SK-N-MC (cell line): ENCODE measurements at regions not wholly inside any gene's neighbourhood (a gene's known extent, or its start where the extent isn't known, plus 50 kb on each side); places are given as distances from the start of the nearest gene placed in this dataset.

Source experiments
- EZH2 ChIP-seq: fragments of 200-600 bp; sonication (generic); IDR thresholded peaks from one replicate; pipeline ENCODE4 v1.6.1; 2017; ENCODE audit warnings: antibody characterized with exemption
- FOXP2 ChIP-seq: optimal IDR thresholded peaks from 2 replicates; pipeline ENCODE3; 2011; ENCODE audit warnings: mild to moderate bottlenecking, moderate library complexity; ENCODE audit not compliant: insufficient read depth; ENCODE audit errors: extremely low read length, control extremely low read depth
- POLR2AphosphoS5 ChIP-seq: IDR thresholded peaks from 2 replicates; pipeline ENCODE4 v1.6.1; 2012; ENCODE audit warnings: mild to moderate bottlenecking, low read depth, low read length, borderline replicate concordance

DNA sequence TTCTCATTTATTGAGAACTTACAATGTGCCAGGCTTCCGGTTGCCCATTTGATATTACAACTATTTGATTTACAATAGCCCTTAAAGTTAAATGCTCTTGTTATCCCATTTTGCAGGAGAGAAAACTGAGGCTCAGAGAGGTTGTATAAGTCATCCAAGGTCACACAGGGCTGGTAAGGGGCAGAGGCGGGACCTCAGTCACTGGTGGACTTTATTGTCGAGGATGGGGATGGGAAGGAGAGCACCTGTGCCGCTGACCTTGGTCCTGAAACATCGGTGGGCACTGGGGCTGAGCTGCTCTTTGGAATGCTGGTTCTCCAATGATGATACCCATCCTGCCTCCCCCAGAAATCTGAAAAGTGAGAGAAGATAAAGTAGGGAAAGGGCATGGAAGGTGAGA, 265.4 kb downstream of the MIAT start:
- TF ChIP-seq POLR2AphosphoS5: no peak
- no peak for TF ChIP-seq EZH2
- TF ChIP-seq FOXP2: no peak
